Endothelial cell of umbilical vein (primary cell): ENCODE measurements at regions not wholly inside any gene's neighbourhood (a gene's known extent, or its start where the extent isn't known, plus 50 kb on each side); places are given as distances from the start of the nearest gene placed in this dataset.

Experiments
- BruUV-seq: library from RNA; stranded (reverse); fragments of 400-500 nt; replicated peaks from 2 replicates; lab custom pipeline; 2021; lab: Mats Ljungman, UMichigan
- CTCF ChIA-PET: fragments of 300-600, 350-600 bp; sonication (Branson Sonifier 250); formaldehyde crosslinking; loops from one replicate; lab custom pipeline; 2021; ENCODE audit warnings: antibody characterized with exemption, inconsistent platforms; lab: Charles Lee
- POLR2A ChIA-PET: fragments of 300-600, 350-600 bp; sonication (Branson Sonifier 250); formaldehyde crosslinking; loops from one replicate; lab custom pipeline; 2021; ENCODE audit warnings: antibody characterized with exemption, inconsistent platforms; lab: Charles Lee
- DNase-seq: peaks from one replicate; pipeline ENCODE4 v3.0.0-alpha.2; 2011; ENCODE audit warnings: low read depth, low spot score
- FAIRE-seq: peaks from 2 replicates; lab custom pipeline; 2011; peaks lifted over from hg19 to GRCh38; lab: Jason Lieb, UNC
- H2AFZ ChIP-seq: 2 replicates; pipeline ENCODE4 v1.6.0; 2012; ENCODE audit warnings: low read depth, low read length, control low read depth, inconsistent platforms
- H3K27ac ChIP-seq: 2 replicates; pipeline ENCODE4 v1.5.1; 2011; ENCODE audit warnings: low read depth, mild to moderate bottlenecking, control low read depth, low read length, moderate library complexity; ENCODE audit not compliant: insufficient read depth
- H3K27me3 ChIP-seq, 2 experiments: 2 replicates each; pipeline versions ENCODE4 v1.6.0 to v1.6.1; 2011; ENCODE audit warnings: low read length in 2 of 2, mixed read lengths in 1 of 2; ENCODE audit not compliant: control insufficient read depth in 2 of 2, insufficient read depth in 2 of 2
- H3K36me3 ChIP-seq, 2 experiments: 2 replicates in 1 of 2; 3 replicates in 1 of 2; pipeline ENCODE4 v1.5.1; 2011; ENCODE audit warnings: low read length in 2 of 2, mild to moderate bottlenecking in 1 of 2, moderate library complexity in 1 of 2; ENCODE audit not compliant: control insufficient read depth in 2 of 2, insufficient read depth in 2 of 2; ENCODE audit errors: extremely low read depth in 1 of 2
- H3K4me1 ChIP-seq: 3 replicates; pipeline ENCODE4 v1.5.1; 2011; ENCODE audit warnings: mild to moderate bottlenecking, low read length; ENCODE audit not compliant: control insufficient read depth, insufficient read depth; ENCODE audit errors: extremely low read depth
- H3K4me2 ChIP-seq: 2 replicates; pipeline ENCODE4 v1.6.1; 2011; ENCODE audit warnings: low read length, control low read depth, mixed read lengths; ENCODE audit not compliant: insufficient read depth
- H3K4me3 ChIP-seq, 3 experiments: fragments of 200-600 bp in 1 of 3; sonication (generic), shearing (Covaris generic) in 1 of 3; replicated peaks in 1 of 3; 2 replicates each; pipeline ENCODE4 v1.5.1; 2011 to 2016; ENCODE audit warnings: control low read depth in 3 of 3, low read length in 3 of 3, mild to moderate bottlenecking in 2 of 3, inconsistent platforms in 1 of 3, low read depth in 1 of 3, moderate library complexity in 1 of 3; ENCODE audit not compliant: insufficient read depth in 1 of 3
- H3K79me2 ChIP-seq: 2 replicates; pipeline ENCODE4 v1.6.0; 2012; ENCODE audit warnings: low read length, inconsistent platforms; ENCODE audit not compliant: control insufficient read depth, insufficient read depth
- H3K9ac ChIP-seq: replicated peaks from 2 replicates; pipeline ENCODE3; 2011; ENCODE audit warnings: low read length, control low read depth; ENCODE audit not compliant: insufficient read depth; ENCODE audit errors: extremely low read depth
- H3K9me1 ChIP-seq: replicated peaks from 3 replicates; pipeline ENCODE4 v1.6.0; 2011; ENCODE audit warnings: mild to moderate bottlenecking, low read length; ENCODE audit not compliant: control insufficient read depth, insufficient read depth; ENCODE audit errors: extremely low read depth
- H3K9me3 ChIP-seq: replicated peaks from 2 replicates; pipeline ENCODE4 v1.5.1; 2012; ENCODE audit warnings: low read length, inconsistent platforms; ENCODE audit not compliant: control insufficient read depth, insufficient read depth
- H4K20me1 ChIP-seq: replicated peaks from 2 replicates; pipeline ENCODE3; 2011; ENCODE audit warnings: mild to moderate bottlenecking, low read length; ENCODE audit not compliant: control insufficient read depth, insufficient read depth; ENCODE audit errors: extremely low read depth
- CTCF ChIP-seq, 2 donors: IDR thresholded peaks; 1 replicate in 1 of 2; 2 replicates in 1 of 2; pipeline ENCODE4 v1.5.1; 2011; ENCODE audit warnings: low read length in 2 of 2, mild to moderate bottlenecking in 2 of 2, moderate library complexity in 2 of 2, control low read depth in 1 of 2, inconsistent platforms in 1 of 2, low read depth in 1 of 2; ENCODE audit not compliant: insufficient read depth in 1 of 2; ENCODE audit errors: extremely low read depth in 1 of 2
- EZH2 ChIP-seq: IDR thresholded peaks from 2 replicates; pipeline ENCODE4 v1.6.1; 2012; ENCODE audit warnings: borderline replicate concordance, low read depth, mild to moderate bottlenecking, moderate library complexity, low read length, inconsistent platforms; ENCODE audit not compliant: severe bottlenecking
- FOS ChIP-seq: IDR thresholded peaks from 2 replicates; pipeline ENCODE4 v1.6.1; 2011; ENCODE audit warnings: mild to moderate bottlenecking, low read length, moderate library complexity, borderline replicate concordance; ENCODE audit not compliant: insufficient read depth
- JUN ChIP-seq: IDR thresholded peaks from 2 replicates; pipeline ENCODE4 v1.6.1; 2011; ENCODE audit warnings: borderline replicate concordance, low read depth; ENCODE audit not compliant: insufficient read length, insufficient read depth
- POLR2A ChIP-seq: IDR thresholded peaks from 2 replicates; pipeline ENCODE4 v1.6.1; 2012; ENCODE audit warnings: low read depth, mild to moderate bottlenecking, control low read depth, low read length
- POLR2AphosphoS5 ChIP-seq: IDR thresholded peaks from 2 replicates; pipeline ENCODE4 v1.6.1; 2012; ENCODE audit warnings: low read depth, mild to moderate bottlenecking, control low read depth, low read length, moderate library complexity; ENCODE audit not compliant: insufficient read depth
- dilution Hi-C: fragments of 300-500 bp; cut with MboI; formaldehyde crosslinking; loops from one replicate; pipeline ENCODE4 v1.15.0; 2019; ENCODE audit warnings: low sequenced_read_pairs; ENCODE audit not compliant: extremely low pct_ligation_motif_present
- intact Hi-C: fragments of 100-400 bp; cut with micrococcal nuclease; formaldehyde crosslinking; loops from one replicate; pipeline ENCODE4 v1.10.0; 2022
- TF ChIP-seq, protein P1 (sequence below): IDR thresholded peaks from 2 replicates; pipeline ENCODE4 v1.6.1; 2011; ENCODE audit not compliant: insufficient read depth, insufficient read length

DNA sequence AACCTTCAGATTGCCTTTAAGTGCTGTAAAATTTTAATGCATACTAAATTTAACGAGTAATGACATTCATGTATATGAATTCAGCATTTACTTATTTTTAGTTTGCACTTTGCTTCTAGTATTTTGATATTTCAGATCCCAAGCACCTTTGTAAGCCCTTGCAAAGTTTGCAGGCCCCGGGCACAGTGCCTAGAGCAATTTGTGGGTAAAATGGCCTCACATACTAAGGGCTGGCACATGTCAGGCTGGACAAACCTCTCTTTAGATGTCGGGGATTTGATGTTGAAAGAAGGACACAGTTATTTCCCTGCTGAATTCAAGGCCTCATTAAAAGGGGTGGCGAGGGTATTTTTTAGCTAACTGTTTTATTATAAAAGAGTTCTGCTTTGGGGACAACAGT lies 270.3 kb upstream of the HABP2 start:
- H3K79me2 ChIP-seq = no peaks in the 10 kb centered on the region
- H3K4me2 ChIP-seq = no peak overlapping the region
- BruUV-seq = no TSS peak
- TF ChIP-seq, protein P1, sequence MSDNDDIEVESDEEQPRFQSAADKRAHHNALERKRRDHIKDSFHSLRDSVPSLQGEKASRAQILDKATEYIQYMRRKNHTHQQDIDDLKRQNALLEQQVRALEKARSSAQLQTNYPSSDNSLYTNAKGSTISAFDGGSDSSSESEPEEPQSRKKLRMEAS = no peak
- no peak for TF ChIP-seq JUN
- no peak for TF ChIP-seq EZH2
- no peaks in the 10 kb centered on the region for H3K9me3 ChIP-seq
- CTCF ChIA-PET = no interaction called here
- no peak overlapping the region for H3K27ac ChIP-seq
- H4K20me1 ChIP-seq = no peaks in the 10 kb centered on the region
- intact Hi-C loops (no loop called here), dilution Hi-C loops (no loop called here)
- no peak overlapping the region for H3K4me3 ChIP-seq
- H3K36me3 ChIP-seq = no peaks in the 10 kb centered on the region
- no peak overlapping the region for H3K9ac ChIP-seq
- no peak overlapping the region for H2AFZ ChIP-seq
- H3K9me1 ChIP-seq = no peaks in the 10 kb centered on the region
- H3K4me1 ChIP-seq = no peaks in the 10 kb centered on the region
- DNase-seq (no peak), FAIRE-seq (no peak)
- no peaks in the 10 kb centered on the region for H3K27me3 ChIP-seq
- POLR2A ChIA-PET = no interaction called here

DNA sequence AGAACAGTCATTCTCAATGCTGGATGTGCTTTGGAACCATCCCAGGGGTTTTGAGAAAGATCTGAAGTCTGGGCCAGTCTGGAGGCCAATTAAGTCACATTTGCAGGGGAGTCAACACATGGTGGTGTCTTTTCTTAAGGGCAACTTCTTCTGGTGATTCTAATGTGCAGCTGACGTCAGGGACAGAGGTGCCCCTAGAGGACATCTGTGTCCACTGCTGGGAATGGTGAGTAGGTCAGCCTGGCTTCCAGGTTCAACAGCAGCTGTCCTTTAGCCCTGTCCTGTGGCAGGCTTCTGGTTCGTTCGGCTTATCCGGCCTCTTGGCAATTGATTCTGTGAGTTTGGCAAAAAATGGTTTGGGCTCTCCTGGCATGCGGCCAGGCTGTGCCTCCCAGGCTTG lies 269.7 kb upstream of the HABP2 start:
- H3K9me1 ChIP-seq = no peaks in the 10 kb centered on the region
- no peaks in the 10 kb centered on the region for H3K9me3 ChIP-seq
- dilution Hi-C loops = no loop called here
- H3K79me2 ChIP-seq = no peaks in the 10 kb centered on the region
- no TSS peak for BruUV-seq
- no peak overlapping the region for H3K4me2 ChIP-seq
- no peak overlapping the region for H3K9ac ChIP-seq
- FAIRE-seq = no peak
- intact Hi-C loops = no loop called here
- H3K36me3 ChIP-seq = no peaks in the 10 kb centered on the region
- no peaks in the 10 kb centered on the region for H3K4me1 ChIP-seq
- no peaks in the 10 kb centered on the region for H4K20me1 ChIP-seq
- no peak overlapping the region for H2AFZ ChIP-seq
- H3K27ac ChIP-seq = no peak overlapping the region
- ChIA-PET POLR2A (no interaction called here), CTCF (no interaction called here)
- no peak overlapping the region for H3K4me3 ChIP-seq
- no peaks in the 10 kb centered on the region for H3K27me3 ChIP-seq
- TF ChIP-seq POLR2A (no peak), FOS (no peak), POLR2AphosphoS5 (no peak), CTCF (IDR thresholded peaks at IDR 0.05; ENCODE audit: extremely low read depth in 1 of 2, insufficient read depth in 1 of 2, low read depth in 1 of 2, low read length in 2 of 2) (no peak), JUN (no peak)
- no peak for DNase-seq
